HL-60 (cell line): ENCODE measurements at regions not wholly inside any gene's neighbourhood (a gene's known extent, or its start where the extent isn't known, plus 50 kb on each side); places are given as distances from the start of the nearest gene placed in this dataset.
A peak's percentile ranks its signal among the peaks of the same experiment; 100 is the strongest.
"Not testable (repeated sequence)": the region's sequence is repeated elsewhere in the genome, so short reads cannot be mapped to it uniquely, and the experiment has no call there.

Experiments
- DNase-seq, 2 experiments: peaks; one replicate each; pipeline ENCODE4 v3.0.0-alpha.2; 2010 to 2020; ENCODE audit warnings: low read depth in 1 of 2, low spot score in 1 of 2
- H3K27ac ChIP-seq: fragments of 250-450 bp; sonication (Bioruptor Pico); replicated peaks from 2 replicates; pipeline ENCODE4 v1.5.1; 2020; ENCODE audit warnings: mild to moderate bottlenecking, moderate library complexity
- H3K27me3 ChIP-seq: fragments of 250-450 bp; sonication (Bioruptor Pico); 2 replicates; pipeline ENCODE4 v1.5.1; 2021; ENCODE audit warnings: mild to moderate bottlenecking, moderate library complexity; ENCODE audit not compliant: insufficient read depth, poor library complexity, severe bottlenecking
- H3K4me3 ChIP-seq: replicated peaks from 2 replicates; pipeline ENCODE4 v1.5.1; 2011; ENCODE audit warnings: mild to moderate bottlenecking, control low read depth, low read length; ENCODE audit not compliant: insufficient read depth
- GABPA ChIP-seq: IDR thresholded peaks from 2 replicates; pipeline ENCODE4 v1.6.1; 2012; ENCODE audit warnings: low read depth
- POLR2AphosphoS5 ChIP-seq: IDR thresholded peaks from 2 replicates; pipeline ENCODE4 v1.6.1; 2012; ENCODE audit warnings: low read depth
- SPI1 ChIP-seq: IDR thresholded peaks from 2 replicates; pipeline ENCODE4 v1.6.1; 2012; ENCODE audit warnings: low read depth, mild to moderate bottlenecking, borderline replicate concordance
- TF ChIP-seq, protein P1 (sequence below): IDR thresholded peaks from 2 replicates; pipeline ENCODE4 v1.6.1; 2012; ENCODE audit warnings: low read depth; ENCODE audit not compliant: insufficient replicate concordance
- TF ChIP-seq, protein P2 (sequence below): IDR thresholded peaks from one replicate; pipeline ENCODE4 v1.5.1; 2011; ENCODE audit warnings: low read length, control low read depth, inconsistent platforms; ENCODE audit not compliant: insufficient read depth

DNA sequence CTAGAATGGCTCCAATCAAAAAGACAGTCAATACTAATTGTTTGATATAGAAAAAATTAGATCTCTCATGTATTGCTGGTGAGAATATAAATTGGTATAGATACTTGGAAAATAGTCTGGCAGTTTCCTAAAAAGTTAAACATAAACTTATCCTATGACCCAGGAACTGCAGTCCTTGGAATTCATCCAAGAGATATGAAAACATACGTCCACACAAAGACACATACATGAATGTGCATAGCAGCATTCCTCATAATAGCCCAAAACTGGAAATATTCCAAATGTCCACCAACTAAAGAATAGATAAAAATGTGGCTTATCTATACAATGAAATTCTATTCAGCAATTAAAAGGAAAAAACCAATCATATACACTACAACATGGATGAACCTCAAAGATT is 128.4 kb downstream of the ZFAND4 start:
- DNase-seq = no peak
- no peaks in the 10 kb centered on the region for H3K27me3 ChIP-seq
- TF ChIP-seq SPI1 (no peak), GABPA (no peak)
- TF ChIP-seq, protein P1, sequence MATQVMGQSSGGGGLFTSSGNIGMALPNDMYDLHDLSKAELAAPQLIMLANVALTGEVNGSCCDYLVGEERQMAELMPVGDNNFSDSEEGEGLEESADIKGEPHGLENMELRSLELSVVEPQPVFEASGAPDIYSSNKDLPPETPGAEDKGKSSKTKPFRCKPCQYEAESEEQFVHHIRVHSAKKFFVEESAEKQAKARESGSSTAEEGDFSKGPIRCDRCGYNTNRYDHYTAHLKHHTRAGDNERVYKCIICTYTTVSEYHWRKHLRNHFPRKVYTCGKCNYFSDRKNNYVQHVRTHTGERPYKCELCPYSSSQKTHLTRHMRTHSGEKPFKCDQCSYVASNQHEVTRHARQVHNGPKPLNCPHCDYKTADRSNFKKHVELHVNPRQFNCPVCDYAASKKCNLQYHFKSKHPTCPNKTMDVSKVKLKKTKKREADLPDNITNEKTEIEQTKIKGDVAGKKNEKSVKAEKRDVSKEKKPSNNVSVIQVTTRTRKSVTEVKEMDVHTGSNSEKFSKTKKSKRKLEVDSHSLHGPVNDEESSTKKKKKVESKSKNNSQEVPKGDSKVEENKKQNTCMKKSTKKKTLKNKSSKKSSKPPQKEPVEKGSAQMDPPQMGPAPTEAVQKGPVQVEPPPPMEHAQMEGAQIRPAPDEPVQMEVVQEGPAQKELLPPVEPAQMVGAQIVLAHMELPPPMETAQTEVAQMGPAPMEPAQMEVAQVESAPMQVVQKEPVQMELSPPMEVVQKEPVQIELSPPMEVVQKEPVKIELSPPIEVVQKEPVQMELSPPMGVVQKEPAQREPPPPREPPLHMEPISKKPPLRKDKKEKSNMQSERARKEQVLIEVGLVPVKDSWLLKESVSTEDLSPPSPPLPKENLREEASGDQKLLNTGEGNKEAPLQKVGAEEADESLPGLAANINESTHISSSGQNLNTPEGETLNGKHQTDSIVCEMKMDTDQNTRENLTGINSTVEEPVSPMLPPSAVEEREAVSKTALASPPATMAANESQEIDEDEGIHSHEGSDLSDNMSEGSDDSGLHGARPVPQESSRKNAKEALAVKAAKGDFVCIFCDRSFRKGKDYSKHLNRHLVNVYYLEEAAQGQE = no peak
- H3K27ac ChIP-seq = no peak overlapping the region
- no peak overlapping the region for H3K4me3 ChIP-seq

DNA sequence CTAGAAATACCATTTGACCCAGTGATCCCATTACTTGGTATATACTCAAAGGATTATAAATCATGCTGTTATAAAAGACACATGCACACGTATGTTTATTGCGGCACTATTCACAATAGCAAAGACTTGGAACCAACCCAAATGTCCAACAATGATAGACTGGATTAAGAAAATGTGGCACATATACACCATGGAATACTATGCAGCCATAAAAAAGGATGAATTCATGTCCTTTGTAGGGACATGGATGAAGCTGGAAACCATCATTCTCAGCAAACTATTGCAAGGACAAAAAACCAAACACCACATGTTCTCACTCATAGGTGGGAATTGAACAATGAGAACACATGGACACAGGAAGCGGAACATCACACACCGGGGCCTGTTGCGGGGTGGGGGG is 131.5 kb downstream of the ZFAND4 start:
- not testable (repeated sequence) for H3K27ac ChIP-seq, H3K4me3 ChIP-seq

DNA sequence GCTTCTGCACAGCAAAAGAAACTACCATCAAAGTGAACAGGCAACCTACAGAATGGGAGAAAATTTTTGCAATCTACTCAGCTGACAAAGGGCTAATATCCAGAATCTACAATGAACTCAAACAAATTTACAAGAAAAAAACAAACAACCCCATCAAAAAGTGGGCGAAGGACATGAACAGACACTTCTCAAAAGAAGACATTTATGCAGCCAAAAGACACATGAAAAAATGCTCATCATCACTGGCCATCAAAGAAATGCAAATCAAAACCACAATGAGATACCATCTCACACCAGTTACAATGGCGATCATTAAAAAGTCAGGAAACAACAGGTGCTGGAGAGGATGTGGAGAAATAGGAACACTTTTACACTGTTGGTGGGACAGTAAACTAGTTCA is 132.0 kb downstream of the ZFAND4 start:
- not testable (repeated sequence) for H3K27me3 ChIP-seq, H3K27ac ChIP-seq, H3K4me3 ChIP-seq, DNase-seq

More for the DNA sequence above, 131.5 kb downstream of the ZFAND4 start:
- DNase-seq, H3K27me3 ChIP-seq: not testable (repeated sequence)

DNA sequence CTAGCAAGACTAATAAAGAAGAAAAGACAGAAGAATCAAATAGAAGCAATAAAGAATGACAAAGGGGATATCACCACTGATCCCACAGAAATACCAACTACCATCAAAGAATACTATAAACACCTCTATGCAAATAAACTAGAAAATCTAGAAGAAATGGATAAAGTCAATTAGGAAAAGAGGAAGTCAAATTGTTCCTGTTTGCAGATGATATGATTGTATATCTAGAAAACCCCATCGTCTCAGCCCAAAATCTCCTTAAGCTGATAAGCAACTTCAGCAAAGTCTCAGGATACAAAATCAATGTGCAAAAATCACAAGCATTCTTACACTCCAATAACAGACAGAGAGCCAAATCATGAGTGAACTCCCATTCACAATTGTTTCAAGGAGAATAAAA is 133.0 kb downstream of the ZFAND4 start:
- not testable (repeated sequence) for H3K27ac ChIP-seq, H3K27me3 ChIP-seq, H3K4me3 ChIP-seq, DNase-seq
- peak; percentile 59; the same call in 1 of the 2 replicates for TF ChIP-seq SPI1

DNA sequence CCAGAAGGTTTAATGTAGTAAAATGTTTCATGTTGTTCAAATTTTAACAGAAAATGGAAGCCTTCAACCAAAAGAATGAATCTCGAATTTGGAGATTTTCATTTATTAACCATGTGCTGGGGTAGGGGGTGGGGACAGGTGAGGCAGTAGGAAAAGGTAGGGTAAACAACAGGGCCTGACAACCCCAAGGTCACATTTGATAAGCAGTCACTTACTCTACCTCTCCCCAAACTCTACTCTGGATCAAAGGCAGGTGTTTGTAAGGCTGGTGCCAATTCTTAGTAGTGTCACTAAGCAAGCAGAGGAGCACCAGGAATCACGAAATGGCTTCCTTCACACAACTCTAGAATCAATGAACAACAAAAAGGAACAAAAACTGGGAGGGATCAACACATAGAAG is 138.0 kb downstream of the ZFAND4 start:
- no peak overlapping the region for H3K4me3 ChIP-seq
- H3K27ac ChIP-seq = no peak overlapping the region
- TF ChIP-seq POLR2AphosphoS5 (no peak), SPI1 (no peak), GABPA (no peak)
- TF ChIP-seq, protein P2, sequence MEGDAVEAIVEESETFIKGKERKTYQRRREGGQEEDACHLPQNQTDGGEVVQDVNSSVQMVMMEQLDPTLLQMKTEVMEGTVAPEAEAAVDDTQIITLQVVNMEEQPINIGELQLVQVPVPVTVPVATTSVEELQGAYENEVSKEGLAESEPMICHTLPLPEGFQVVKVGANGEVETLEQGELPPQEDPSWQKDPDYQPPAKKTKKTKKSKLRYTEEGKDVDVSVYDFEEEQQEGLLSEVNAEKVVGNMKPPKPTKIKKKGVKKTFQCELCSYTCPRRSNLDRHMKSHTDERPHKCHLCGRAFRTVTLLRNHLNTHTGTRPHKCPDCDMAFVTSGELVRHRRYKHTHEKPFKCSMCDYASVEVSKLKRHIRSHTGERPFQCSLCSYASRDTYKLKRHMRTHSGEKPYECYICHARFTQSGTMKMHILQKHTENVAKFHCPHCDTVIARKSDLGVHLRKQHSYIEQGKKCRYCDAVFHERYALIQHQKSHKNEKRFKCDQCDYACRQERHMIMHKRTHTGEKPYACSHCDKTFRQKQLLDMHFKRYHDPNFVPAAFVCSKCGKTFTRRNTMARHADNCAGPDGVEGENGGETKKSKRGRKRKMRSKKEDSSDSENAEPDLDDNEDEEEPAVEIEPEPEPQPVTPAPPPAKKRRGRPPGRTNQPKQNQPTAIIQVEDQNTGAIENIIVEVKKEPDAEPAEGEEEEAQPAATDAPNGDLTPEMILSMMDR = no peak
- TF ChIP-seq, protein P1 = no peak
- H3K27me3 ChIP-seq = no peaks in the 10 kb centered on the region
- no peak for DNase-seq

DNA sequence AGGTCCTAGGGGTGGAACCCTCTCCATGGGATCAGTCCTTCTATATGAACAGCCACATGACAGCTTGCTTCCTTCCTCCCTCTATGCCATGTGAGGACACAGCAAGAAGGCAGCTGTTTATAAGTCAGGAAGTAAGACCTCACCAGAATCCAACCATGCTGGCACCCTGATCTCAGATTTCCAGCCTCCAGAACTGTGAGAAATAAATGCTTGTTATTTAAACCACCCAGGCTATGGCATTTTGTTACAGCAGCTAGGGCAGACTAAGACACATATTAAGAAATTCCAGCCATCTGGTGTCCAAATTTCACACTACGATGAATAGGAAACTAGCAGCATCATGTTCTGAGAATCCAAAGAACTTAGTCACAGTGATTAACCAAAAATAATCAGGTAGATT is 140.1 kb downstream of the ZFAND4 start:
- TF ChIP-seq, protein P1 = no peak
- TF ChIP-seq SPI1 = 0 out of 2 replicates have a peak, but pooled peaks have one; percentile 4
- Histone ChIP-seq H3K27me3 (no peaks in the 10 kb centered on the region), H3K4me3 (no peak overlapping the region), H3K27ac (no peak overlapping the region)
- DNase-seq = peak in 1 of 2 experiments; percentile 13
